NCI-H748 treated with DMSO at 0.1 percent for 48 hours (cell line): ENCODE measurements at regions not wholly inside any gene's neighbourhood (a gene's known extent, or its start where the extent isn't known, plus 50 kb on each side); places are given as distances from the start of the nearest gene placed in this dataset.

Experiments used
- DNase-seq: peaks from one replicate; lab custom pipeline; 2025; lab: John Stamatoyannopoulos, UW

GRCh38 chr14:62156052-62156451 is 393.8 kb downstream of the SNAPC1 start:
- DNase-seq: no peak

GRCh38 chr14:62158779-62159178 is 396.6 kb downstream of the SNAPC1 start:
- DNase-seq: no peak

GRCh38 chr14:62159314-62159713 is 397.1 kb downstream of the SNAPC1 start:
- no peak for DNase-seq

GRCh38 chr14:62162998-62163589 is 400.9 kb downstream of the SNAPC1 start:
- DNase-seq: peak; percentile 73

GRCh38 chr14:62168564-62169155 is 406.4 kb downstream of the SNAPC1 start:
- DNase-seq: peak; percentile 67

GRCh38 chr14:62179367-62180018 is 417.3 kb downstream of the SNAPC1 start:
- peak; percentile 62 for DNase-seq

- DNase-seq: no peak
These were observed 419.4 kb downstream of the SNAPC1 start for GRCh38 chr14:62181591-62181990.

- DNase-seq: no peak
These were observed 422.9 kb downstream of the SNAPC1 start for GRCh38 chr14:62185078-62185477.

GRCh38 chr14:62187265-62187664 is 425.0 kb downstream of the SNAPC1 start:
- DNase-seq: no peak

- DNase-seq: no peak
These were observed 427.5 kb downstream of the SNAPC1 start for GRCh38 chr14:62189698-62190097.

- no peak for DNase-seq
These were observed 444.2 kb downstream of the SNAPC1 start for GRCh38 chr14:62206456-62206855.

- DNase-seq: no peak
These were observed 447.2 kb downstream of the SNAPC1 start for GRCh38 chr14:62209287-62209899.

GRCh38 chr14:62213516-62213915 is 451.3 kb downstream of the SNAPC1 start:
- DNase-seq: peak; percentile 35

GRCh38 chr14:62216121-62216520 is 453.9 kb downstream of the SNAPC1 start:
- DNase-seq: no peak

GRCh38 chr14:62234849-62235248 is 472.6 kb downstream of the SNAPC1 start:
- no peak for DNase-seq

- no peak for DNase-seq
These were observed 482.0 kb downstream of the SNAPC1 start for GRCh38 chr14:62244221-62244620.

- DNase-seq: no peak
These were observed 485.0 kb downstream of the SNAPC1 start for GRCh38 chr14:62247266-62247665.

GRCh38 chr14:62251237-62251636 is 489.0 kb downstream of the SNAPC1 start:
- no peak for DNase-seq

- no peak for DNase-seq
These were observed 491.0 kb downstream of the SNAPC1 start for GRCh38 chr14:62253171-62253570.

- no peak for DNase-seq
These were observed 491.7 kb downstream of the SNAPC1 start for GRCh38 chr14:62253911-62254310.

- DNase-seq: no peak
These were observed 507.0 kb downstream of the SNAPC1 start for GRCh38 chr14:62269204-62269603.

- DNase-seq: no peak
These were observed 508.0 kb downstream of the SNAPC1 start for GRCh38 chr14:62270236-62270635.

- DNase-seq: no peak
These were observed 518.1 kb downstream of the SNAPC1 start for GRCh38 chr14:62280366-62280765.
